ENCODE measurements at regions not wholly inside any gene's neighbourhood (a gene's known extent, or its start where the extent isn't known, plus 50 kb on each side); places are given as distances from the start of the nearest gene placed in this dataset.
A peak's percentile ranks its signal among the peaks of the same experiment; 100 is the strongest.

- H3K27me3 ChIP-seq (replicated peaks in 1 of 7) = no peaks in the 10 kb centered on the region
- no peak for TF ChIP-seq POLR2AphosphoS5 (IDR thresholded peaks at IDR 0.05)
- no peak for TF ChIP-seq POLR2A (IDR thresholded peaks at IDR 0.05)
- H3K4me1 ChIP-seq = peaks cover 0 to 3% (median 0%) of the 10 kb centered on the region in 6 donors
- 77 to 89% (median 81%) methylated on average over 2 of the region's 2 CpGs for WGBS, 5 donors
- no peak overlapping the region for H3K4me3 ChIP-seq
- no peak for DNase-seq
- intact Hi-C loops (cut with DNase I; ENCODE audit: low total_unique reads) = no loop called here
- no peaks in the 10 kb centered on the region for H3K36me3 ChIP-seq
- H3K27ac ChIP-seq = peak overlapping the region in 6 of 8 donors; percentile 2 to 58 (median 34)
- no peaks in the 10 kb centered on the region for H3K9me3 ChIP-seq
Measured at GRCh38 chr4:128387600-128388351, 100.2 kb upstream of the PGRMC2 start.

GRCh38 chr4:128386761-128387599 is 99.4 kb upstream of the PGRMC2 start:
- H3K4me3 ChIP-seq = no peak overlapping the region
- no peaks in the 10 kb centered on the region for H3K9me3 ChIP-seq
- 56 to 80% (median 61%) methylated on average over 13 to 15 of the region's 15 CpGs for WGBS, 5 donors
- no peaks in the 10 kb centered on the region for H3K27me3 ChIP-seq (replicated peaks in 1 of 7)
- H3K4me1 ChIP-seq = peaks cover 0 to 3% (median 0%) of the 10 kb centered on the region in 6 donors
- no peak for DNase-seq
- H3K27ac ChIP-seq = peak overlapping the region in 7 of 8 donors; percentile 2 to 60 (median 43)
- no peaks in the 10 kb centered on the region for H3K36me3 ChIP-seq
- intact Hi-C loops (cut with DNase I; ENCODE audit: low total_unique reads) = no loop called here
- TF ChIP-seq CTCF (IDR thresholded peaks at IDR 0.05 in 8 of 11, conservative IDR thresholded peaks at IDR 0.05 in 3 of 11) = no peak
- TF ChIP-seq POLR2A (IDR thresholded peaks at IDR 0.05) = no peak
- TF ChIP-seq POLR2AphosphoS5 (IDR thresholded peaks at IDR 0.05) = peak; percentile 36 to 59 (median 39)

GRCh38 chr4:128385683-128386304 is 98.2 kb upstream of the PGRMC2 start:
- TF ChIP-seq CTCF (IDR thresholded peaks at IDR 0.05 in 8 of 11, conservative IDR thresholded peaks at IDR 0.05 in 3 of 11) = no peak
- peak in 1 of 3 donors; percentile 17 for TF ChIP-seq POLR2AphosphoS5 (IDR thresholded peaks at IDR 0.05)
- Histone ChIP-seq H3K4me3 (no peak overlapping the region), H3K27me3 (replicated peaks in 1 of 7) (no peaks in the 10 kb centered on the region), H3K9me3 (no peaks in the 10 kb centered on the region), H3K4me1 (peaks cover 0 to 3% (median 0%) of the 10 kb centered on the region in 6 donors), H3K36me3 (no peaks in the 10 kb centered on the region), H3K27ac (peak overlapping the region in 6 of 8 donors; percentile 1 to 60 (median 46))
- intact Hi-C loops (cut with DNase I; ENCODE audit: low total_unique reads) = no loop called here
- no peak for DNase-seq
- 59 to 74% (median 69%) methylated on average over 3 of the region's 3 CpGs for WGBS, 5 donors

GRCh38 chr4:128384765-128385598 is 97.4 kb upstream of the PGRMC2 start:
- DNase-seq = no peak
- WGBS, 5 donors = 81 to 88% (median 86%) methylated on average over 12 of the region's 12 CpGs
- H3K4me1 ChIP-seq = peaks cover 0 to 3% (median 0%) of the 10 kb centered on the region in 6 donors
- H3K27me3 ChIP-seq (replicated peaks in 1 of 7) = no peaks in the 10 kb centered on the region
- peak overlapping the region in 4 of 8 donors; percentile 22 to 58 (median 52) for H3K27ac ChIP-seq
- no peaks in the 10 kb centered on the region for H3K36me3 ChIP-seq
- no peak overlapping the region for H3K4me3 ChIP-seq
- intact Hi-C loops (cut with DNase I; ENCODE audit: low total_unique reads) = no loop called here
- H3K9me3 ChIP-seq = no peaks in the 10 kb centered on the region
- TF ChIP-seq POLR2A (IDR thresholded peaks at IDR 0.05) = no peak
- TF ChIP-seq CTCF (IDR thresholded peaks at IDR 0.05 in 8 of 11, conservative IDR thresholded peaks at IDR 0.05 in 3 of 11) = no peak
- no peak for TF ChIP-seq POLR2AphosphoS5 (IDR thresholded peaks at IDR 0.05)
